IMR-90 (cell line): ENCODE measurements at regions not wholly inside any gene's neighbourhood (a gene's known extent, or its start where the extent isn't known, plus 50 kb on each side); places are given as distances from the start of the nearest gene placed in this dataset.
A peak's percentile ranks its signal among the peaks of the same experiment; 100 is the strongest.

Source experiments
- ATAC-seq: fragments of 200-7000 bp; cut with Tn5 transposase; 2 replicates; pipeline ENCODE4 v1.9.1; 2020; ENCODE audit warnings: low read depth, mild to moderate bottlenecking, moderate library complexity
- BruUV-seq: library from RNA; stranded (reverse); fragments of 400-500 nt; replicated peaks from 2 replicates; lab custom pipeline; 2021; lab: Mats Ljungman, UMichigan
- CTCF ChIA-PET: fragments of 300-600 bp; formaldehyde crosslinking; extraction: SDS; loops from one replicate; lab custom pipeline; 2021; ENCODE audit warnings: antibody characterized with exemption; lab: Yijun Ruan, JAX
- POLR2A ChIA-PET: fragments of 300-600 bp; sonication (Branson Sonifier 250); formaldehyde crosslinking; loops from one replicate; lab custom pipeline; 2022; ENCODE audit warnings: antibody characterized with exemption; ENCODE audit not compliant: unreplicated experiment; lab: Charles Lee
- DNase-seq: peaks from one replicate; pipeline ENCODE4 v3.0.0; 2013
- H2AFZ ChIP-seq: replicated peaks from 2 replicates; pipeline ENCODE3; 2013; ENCODE audit warnings: low read length, mild to moderate bottlenecking; ENCODE audit not compliant: poor library complexity
- H2AK5ac ChIP-seq: 2 replicates; pipeline ENCODE4 v1.6.1; 2013; ENCODE audit warnings: low read depth, low read length, inconsistent platforms
- H2AK9ac ChIP-seq: replicated peaks from 2 replicates; pipeline ENCODE3; 2013; ENCODE audit warnings: mild to moderate bottlenecking, low read depth, low read length, moderate library complexity; ENCODE audit not compliant: poor library complexity
- H2BK120ac ChIP-seq: 2 replicates; pipeline ENCODE4 v1.6.1; 2013; ENCODE audit warnings: low read depth, low read length, inconsistent platforms
- H2BK15ac ChIP-seq: 3 replicates; pipeline ENCODE4 v1.6.1; 2013; ENCODE audit warnings: low read depth, low read length, inconsistent platforms
- H2BK20ac ChIP-seq: 2 replicates; pipeline ENCODE4 v1.6.1; 2013; ENCODE audit warnings: low read depth, mild to moderate bottlenecking, inconsistent platforms, low read length, moderate library complexity
- H2BK5ac ChIP-seq: 2 replicates; pipeline ENCODE4 v1.6.1; 2013; ENCODE audit warnings: mild to moderate bottlenecking, low read depth, low read length, inconsistent platforms; ENCODE audit not compliant: poor library complexity, severe bottlenecking
- H3K14ac ChIP-seq: replicated peaks from 2 replicates; pipeline ENCODE4 v1.6.1; 2013; ENCODE audit warnings: low read depth, low read length, inconsistent platforms
- H3K18ac ChIP-seq: 2 replicates; pipeline ENCODE4 v1.6.1; 2013; ENCODE audit warnings: low read depth, low read length, control low read depth
- H3K23ac ChIP-seq: 2 replicates; pipeline ENCODE4 v1.6.1; 2013; ENCODE audit warnings: low read depth, low read length, inconsistent platforms
- H3K27ac ChIP-seq: 2 replicates; pipeline ENCODE4 v1.5.1; 2013; ENCODE audit warnings: mild to moderate bottlenecking, control low read depth, low read length; ENCODE audit not compliant: insufficient read depth
- H3K27me3 ChIP-seq: 2 replicates; pipeline ENCODE4 v1.6.1; 2013; ENCODE audit warnings: low read length; ENCODE audit not compliant: control insufficient read depth, insufficient read depth
- H3K36me3 ChIP-seq: 2 replicates; pipeline ENCODE4 v1.6.1; 2013; ENCODE audit warnings: low read length, mixed read lengths; ENCODE audit not compliant: control insufficient read depth, insufficient read depth
- H3K4ac ChIP-seq: 2 replicates; pipeline ENCODE4 v1.6.1; 2013; ENCODE audit warnings: low read depth, low read length, inconsistent platforms
- H3K4me1 ChIP-seq: 2 replicates; pipeline ENCODE4 v1.6.1; 2013; ENCODE audit warnings: low read length, mixed read lengths; ENCODE audit not compliant: control insufficient read depth, insufficient read depth
- H3K4me2 ChIP-seq: 2 replicates; pipeline ENCODE4 v1.6.1; 2013; ENCODE audit warnings: low read depth, mild to moderate bottlenecking, control low read depth, low read length, moderate library complexity
- H3K4me3 ChIP-seq: 2 replicates; pipeline ENCODE4 v1.5.1; 2013; ENCODE audit warnings: low read depth, mild to moderate bottlenecking, control low read depth, low read length, moderate library complexity; ENCODE audit not compliant: insufficient read depth
- H3K56ac ChIP-seq: 2 replicates; pipeline ENCODE4 v1.6.1; 2013; ENCODE audit warnings: low read length, inconsistent platforms; ENCODE audit not compliant: insufficient read depth; ENCODE audit errors: extremely low read depth
- H3K79me1 ChIP-seq, 2 experiments: 2 replicates each; pipeline ENCODE4 v1.6.1; 2013; ENCODE audit warnings: low read length in 2 of 2, inconsistent platforms in 1 of 2, low read depth in 1 of 2
- H3K9ac ChIP-seq: 2 replicates; pipeline ENCODE4 v1.6.1; 2013; ENCODE audit warnings: low read depth, low read length, control low read depth
- H3K9me1 ChIP-seq: 2 replicates; pipeline ENCODE4 v1.6.1; 2013; ENCODE audit warnings: low read length, inconsistent platforms; ENCODE audit not compliant: insufficient read depth
- H3K9me3 ChIP-seq: 2 replicates; pipeline ENCODE4 v1.6.1; 2013; ENCODE audit warnings: low read length; ENCODE audit not compliant: control insufficient read depth, insufficient read depth
- H4K20me1 ChIP-seq: 2 replicates; pipeline ENCODE4 v1.6.1; 2013; ENCODE audit warnings: low read length, inconsistent platforms; ENCODE audit not compliant: insufficient read depth
- H4K5ac ChIP-seq: 2 replicates; pipeline ENCODE4 v1.6.1; 2013; ENCODE audit warnings: mild to moderate bottlenecking, low read depth, low read length, control low read depth
- H4K8ac ChIP-seq, 2 experiments: 2 replicates each; pipeline ENCODE4 v1.6.1; 2013; ENCODE audit warnings: low read depth in 2 of 2, low read length in 2 of 2, control low read depth in 1 of 2, inconsistent platforms in 1 of 2
- H4K91ac ChIP-seq: 2 replicates; pipeline ENCODE4 v1.6.1; 2013; ENCODE audit warnings: low read depth, low read length, inconsistent platforms; ENCODE audit not compliant: insufficient read depth
- CHD1 ChIP-seq: IDR thresholded peaks from 2 replicates; pipeline ENCODE4 v1.6.1; 2012; ENCODE audit warnings: low read depth, low read length, improper control_type of control experiment
- RAD21 ChIP-seq: IDR thresholded peaks from 2 replicates; pipeline ENCODE4 v1.6.1; 2012; ENCODE audit warnings: low read length, improper control_type of control experiment
- RCOR1 ChIP-seq: IDR thresholded peaks from 2 replicates; pipeline ENCODE4 v1.6.1; 2012; ENCODE audit warnings: mild to moderate bottlenecking, low read length, improper control_type of control experiment; ENCODE audit not compliant: insufficient replicate concordance
- WGBS, 2 experiments: methylation state at CpG; one replicate each; pipeline versions ENCODE4 v1.1.5 to v1.1.7; 2013; ENCODE audit warnings: missing lambda C conversion rate in 2 of 2; ENCODE audit not compliant: insufficient read length in 1 of 2; ENCODE audit errors: extremely low coverage in 2 of 2; 5-methylcytosine and 5-hydroxymethylcytosine counted together
- dilution Hi-C: fragments of 300-500 bp; cut with HindIII; formaldehyde crosslinking; loops from one replicate; pipeline ENCODE4 v1.14.3; 2018; ENCODE audit warnings: low sequenced_read_pairs; ENCODE audit not compliant: unreplicated experiment
- in situ Hi-C: fragments of 300-500 bp; cut with MboI; formaldehyde crosslinking; loops from 3 replicates; pipeline ENCODE4 v1.14.3; 2019; ENCODE audit warnings: low sequenced_read_pairs, inconsistent platforms, mixed read lengths
- intact Hi-C: fragments of 100-400 bp; cut with micrococcal nuclease; formaldehyde crosslinking; loops from 2 replicates; pipeline ENCODE4 v1.10.0; 2022

GRCh38 chr6:80550281-80550680 is 443.8 kb downstream of the BCKDHB start:
- Histone ChIP-seq H4K8ac (no peak overlapping the region), H3K4me1 (peaks cover 12% of the 10 kb centered on the region), H2AK5ac (no peak overlapping the region), H4K5ac (no peak overlapping the region; the same call in 1 of the 2 replicates), H3K27ac (no peak overlapping the region), H3K79me1 (no peaks in the 10 kb centered on the region), H3K4me3 (no peak overlapping the region), H3K23ac (no peak overlapping the region), H3K4ac (no peak overlapping the region), H3K56ac (no peak overlapping the region), H2BK15ac (no peak overlapping the region), H2AFZ (no peak overlapping the region), H3K9me3 (no peaks in the 10 kb centered on the region), H2BK5ac (peak overlapping the region; percentile 46), H2BK120ac (no peak overlapping the region), H3K18ac (peak overlapping the region; percentile 33; the same call in 1 of the 2 replicates), H3K9ac (no peak overlapping the region), H2BK20ac (no peak overlapping the region), H3K9me1 (peaks cover 8% of the 10 kb centered on the region), H4K20me1 (no peaks in the 10 kb centered on the region), H3K4me2 (no peak overlapping the region), H3K36me3 (no peaks in the 10 kb centered on the region), H3K14ac (no peak overlapping the region), H2AK9ac (no peak overlapping the region), H3K27me3 (no peaks in the 10 kb centered on the region), H4K91ac (no peak overlapping the region)
- no peak for DNase-seq
- POLR2A ChIA-PET: no interaction called here
- WGBS, 2 experiments: no CpG with 5 or more reads among the region's 2 CpGs
- CTCF ChIA-PET: interaction anchor here (0.5 to 1.2 kb wide), 3 partner anchors 13 to 318 kb away, joined by 3 read pairs; no protein-coding TSS in a partner anchor
- dilution Hi-C loops (no loop called here), in situ Hi-C loops (no loop called here), intact Hi-C loops (no loop called here)
- no TSS peak for BruUV-seq
- TF ChIP-seq RAD21 (no peak), RCOR1 (no peak), CHD1 (no peak)
- no peak for ATAC-seq
